K562 (cell line): ENCODE measurements at regions not wholly inside any gene's neighbourhood (a gene's known extent, or its start where the extent isn't known, plus 50 kb on each side); places are given as distances from the start of the nearest gene placed in this dataset.

ENCODE experiments used
- ERF ChIP-seq: fragments of 450-650 bp; formaldehyde crosslinking; IDR thresholded peaks from 2 replicates; pipeline ENCODE4 v1.4.0; 2020; ENCODE audit warnings: mild to moderate bottlenecking, mixed read lengths
- TF ChIP-seq, protein P1 (sequence below): sonication (generic); formaldehyde crosslinking; IDR thresholded peaks from 2 replicates; pipeline ENCODE4 v1.8.0; 2022; ENCODE audit warnings: missing genetic modification reagents, mild to moderate bottlenecking, moderate library complexity, borderline replicate concordance

DNA sequence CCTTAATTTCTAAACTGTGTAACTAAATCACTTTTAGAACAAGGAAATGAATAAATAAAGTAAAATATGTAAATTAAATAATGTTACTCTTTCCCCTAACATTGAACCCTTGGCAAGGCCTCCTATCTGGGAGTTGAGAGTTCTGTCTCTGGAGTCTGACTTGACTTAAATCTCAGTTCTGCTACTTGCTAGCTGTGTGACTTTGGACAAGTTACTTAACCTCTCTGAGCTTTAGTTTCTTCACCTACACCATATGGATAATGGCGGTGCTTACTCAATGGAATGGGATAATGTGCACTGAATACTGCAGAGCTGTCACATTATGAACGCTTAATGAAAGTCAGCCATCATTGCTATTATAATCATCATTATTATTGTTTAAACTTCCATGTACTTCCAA lies 92.1 kb upstream of the SOD3 start:
- TF ChIP-seq ERF (CRISPR knock-in tag): no peak
- TF ChIP-seq, protein P1, sequence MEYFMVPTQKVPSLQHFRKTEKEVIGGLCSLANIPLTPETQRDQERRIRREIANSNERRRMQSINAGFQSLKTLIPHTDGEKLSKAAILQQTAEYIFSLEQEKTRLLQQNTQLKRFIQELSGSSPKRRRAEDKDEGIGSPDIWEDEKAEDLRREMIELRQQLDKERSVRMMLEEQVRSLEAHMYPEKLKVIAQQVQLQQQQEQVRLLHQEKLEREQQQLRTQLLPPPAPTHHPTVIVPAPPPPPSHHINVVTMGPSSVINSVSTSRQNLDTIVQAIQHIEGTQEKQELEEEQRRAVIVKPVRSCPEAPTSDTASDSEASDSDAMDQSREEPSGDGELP (CRISPR knock-in tag): no peak
